Neural cell (in vitro differentiated cells): ENCODE measurements at regions not wholly inside any gene's neighbourhood (a gene's known extent, or its start where the extent isn't known, plus 50 kb on each side); places are given as distances from the start of the nearest gene placed in this dataset.

Source experiments
- H2AFZ ChIP-seq: fragments of 200-600, 300-800 bp; sonication (generic), shearing (Covaris generic); 2 replicates; pipeline ENCODE4 v1.6.0; 2014; ENCODE audit warnings: low read depth, mild to moderate bottlenecking, antibody characterized with exemption, low read length, moderate library complexity
- H3F3A ChIP-seq: fragments of 200-600 bp; shearing (Covaris generic); 2 replicates; pipeline ENCODE4 v1.6.1; 2016; ENCODE audit warnings: mild to moderate bottlenecking, moderate library complexity, mixed read lengths, antibody characterized with exemption, low read length; ENCODE audit not compliant: insufficient read depth, poor library complexity, severe bottlenecking
- H3K27ac ChIP-seq: fragments of 200-600, 300-800 bp; sonication (generic), shearing (Covaris generic); 2 replicates; pipeline ENCODE4 v1.5.1; 2014; ENCODE audit warnings: mild to moderate bottlenecking, low read length, moderate library complexity
- H3K27me3 ChIP-seq: fragments of 300-800, 200-600 bp; sonication (generic), shearing (Covaris generic); 2 replicates; pipeline ENCODE4 v1.6.0; 2014; ENCODE audit warnings: mild to moderate bottlenecking, low read depth, low read length, moderate library complexity; ENCODE audit not compliant: insufficient read depth
- H3K36me3 ChIP-seq: fragments of 300-800, 200-600 bp; sonication (generic), shearing (Covaris generic); 2 replicates; pipeline ENCODE4 v1.5.1; 2014; ENCODE audit warnings: mild to moderate bottlenecking, antibody characterized with exemption, low read length, moderate library complexity; ENCODE audit not compliant: insufficient read depth
- H3K4me2 ChIP-seq: fragments of 300-800, 200-600 bp; sonication (generic), shearing (Covaris generic); 2 replicates; pipeline ENCODE4 v1.6.0; 2014; ENCODE audit warnings: mild to moderate bottlenecking, low read length
- H3K4me3 ChIP-seq: fragments of 300-800, 200-600 bp; sonication (generic), shearing (Covaris generic); 2 replicates; pipeline ENCODE4 v1.5.1; 2014; ENCODE audit warnings: mild to moderate bottlenecking, low read length, moderate library complexity
- H3K79me2 ChIP-seq: fragments of 200-600 bp; shearing (Covaris generic); replicated peaks from 2 replicates; pipeline ENCODE4 v1.6.0; 2014; ENCODE audit warnings: mild to moderate bottlenecking, low read length, moderate library complexity; ENCODE audit not compliant: insufficient read depth
- H3K9ac ChIP-seq: fragments of 300-800, 200-600 bp; sonication (generic), shearing (Covaris generic); 2 replicates; pipeline ENCODE4 v1.6.1; 2016; ENCODE audit warnings: mild to moderate bottlenecking, low read length, mixed read lengths
- H3K9me2 ChIP-seq: fragments of 200-600 bp; shearing (Covaris generic); 2 replicates; pipeline ENCODE4 v1.6.1; 2016; ENCODE audit warnings: mild to moderate bottlenecking, low read length, mixed read lengths; ENCODE audit not compliant: insufficient read depth
- H3K9me3 ChIP-seq: fragments of 200-600, 300-800 bp; sonication (generic), shearing (Covaris generic); 2 replicates; pipeline ENCODE4 v1.6.1; 2016; ENCODE audit warnings: mild to moderate bottlenecking, mixed run types, low read length, moderate library complexity, mixed read lengths
- H4K20me1 ChIP-seq: fragments of 200-600 bp; shearing (Covaris generic); 2 replicates; pipeline ENCODE4 v1.6.1; 2016; ENCODE audit warnings: mild to moderate bottlenecking, mixed run types; ENCODE audit not compliant: insufficient read depth
- EP300 ChIP-seq: fragments of 450-650 bp; conservative IDR thresholded peaks from 2 replicates; pipeline ENCODE4 v1.6.1; 2014; ENCODE audit warnings: antibody characterized with exemption, mild to moderate bottlenecking, moderate library complexity; ENCODE audit not compliant: poor library complexity, severe bottlenecking
- EZH2 ChIP-seq: fragments of 200-600, 300-800 bp; shearing (Covaris generic), sonication (generic); IDR thresholded peaks from 2 replicates; pipeline ENCODE4 v1.6.1; 2014; ENCODE audit warnings: antibody characterized with exemption, low read length, borderline replicate concordance, mild to moderate bottlenecking; ENCODE audit not compliant: insufficient read depth, poor library complexity, severe bottlenecking
- MXI1 ChIP-seq: fragments of 450-650 bp; conservative IDR thresholded peaks from 2 replicates; pipeline ENCODE4 v1.6.1; 2014; ENCODE audit warnings: antibody characterized with exemption, mild to moderate bottlenecking; ENCODE audit not compliant: poor library complexity, severe bottlenecking
- POLR2AphosphoS5 ChIP-seq: IDR thresholded peaks from 2 replicates; pipeline ENCODE4 v1.6.1; 2012
- RAD21 ChIP-seq: fragments of 450-650 bp; conservative IDR thresholded peaks from 2 replicates; pipeline ENCODE4 v1.6.1; 2014; ENCODE audit warnings: antibody characterized with exemption, mild to moderate bottlenecking, moderate library complexity
- SMC3 ChIP-seq: fragments of 450-650 bp; conservative IDR thresholded peaks from 2 replicates; pipeline ENCODE4 v1.6.1; 2014; ENCODE audit warnings: antibody characterized with exemption, mild to moderate bottlenecking, moderate library complexity; ENCODE audit not compliant: poor library complexity
- TAF1 ChIP-seq: IDR thresholded peaks from 2 replicates; pipeline ENCODE4 v1.6.1; 2012; ENCODE audit warnings: low read depth
- TF ChIP-seq, protein P1 (sequence below): IDR thresholded peaks from 2 replicates; pipeline ENCODE4 v1.6.1; 2012; ENCODE audit warnings: borderline replicate concordance
- TF ChIP-seq, protein P2 (sequence below): fragments of 450-650 bp; IDR thresholded peaks from 2 replicates; pipeline ENCODE4 v1.5.1; 2014; ENCODE audit warnings: antibody characterized with exemption, mild to moderate bottlenecking, moderate library complexity; ENCODE audit not compliant: poor library complexity, severe bottlenecking

DNA sequence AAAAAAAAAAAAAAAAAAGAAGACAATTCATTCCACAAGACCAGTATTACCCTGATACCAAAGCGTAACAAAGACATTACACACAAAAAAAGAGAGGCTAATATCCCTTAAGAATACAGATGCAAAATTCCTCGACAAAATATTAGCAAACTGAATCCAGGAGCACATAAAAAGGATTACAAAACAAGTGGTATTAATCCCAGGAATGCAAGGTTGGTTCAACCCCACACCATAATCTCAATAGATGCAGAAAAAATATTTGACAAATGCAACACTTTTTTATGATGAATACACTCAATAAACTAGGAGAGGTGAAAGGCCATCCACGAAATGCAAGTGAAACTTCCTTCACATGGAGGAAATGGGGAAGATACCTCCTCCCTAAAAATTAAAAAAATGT lies 80.1 kb upstream of the TLR4 start:
- H3K27ac ChIP-seq, result no peak overlapping the region
- H3K4me3 ChIP-seq, result no peak overlapping the region
- TF ChIP-seq, protein P1, sequence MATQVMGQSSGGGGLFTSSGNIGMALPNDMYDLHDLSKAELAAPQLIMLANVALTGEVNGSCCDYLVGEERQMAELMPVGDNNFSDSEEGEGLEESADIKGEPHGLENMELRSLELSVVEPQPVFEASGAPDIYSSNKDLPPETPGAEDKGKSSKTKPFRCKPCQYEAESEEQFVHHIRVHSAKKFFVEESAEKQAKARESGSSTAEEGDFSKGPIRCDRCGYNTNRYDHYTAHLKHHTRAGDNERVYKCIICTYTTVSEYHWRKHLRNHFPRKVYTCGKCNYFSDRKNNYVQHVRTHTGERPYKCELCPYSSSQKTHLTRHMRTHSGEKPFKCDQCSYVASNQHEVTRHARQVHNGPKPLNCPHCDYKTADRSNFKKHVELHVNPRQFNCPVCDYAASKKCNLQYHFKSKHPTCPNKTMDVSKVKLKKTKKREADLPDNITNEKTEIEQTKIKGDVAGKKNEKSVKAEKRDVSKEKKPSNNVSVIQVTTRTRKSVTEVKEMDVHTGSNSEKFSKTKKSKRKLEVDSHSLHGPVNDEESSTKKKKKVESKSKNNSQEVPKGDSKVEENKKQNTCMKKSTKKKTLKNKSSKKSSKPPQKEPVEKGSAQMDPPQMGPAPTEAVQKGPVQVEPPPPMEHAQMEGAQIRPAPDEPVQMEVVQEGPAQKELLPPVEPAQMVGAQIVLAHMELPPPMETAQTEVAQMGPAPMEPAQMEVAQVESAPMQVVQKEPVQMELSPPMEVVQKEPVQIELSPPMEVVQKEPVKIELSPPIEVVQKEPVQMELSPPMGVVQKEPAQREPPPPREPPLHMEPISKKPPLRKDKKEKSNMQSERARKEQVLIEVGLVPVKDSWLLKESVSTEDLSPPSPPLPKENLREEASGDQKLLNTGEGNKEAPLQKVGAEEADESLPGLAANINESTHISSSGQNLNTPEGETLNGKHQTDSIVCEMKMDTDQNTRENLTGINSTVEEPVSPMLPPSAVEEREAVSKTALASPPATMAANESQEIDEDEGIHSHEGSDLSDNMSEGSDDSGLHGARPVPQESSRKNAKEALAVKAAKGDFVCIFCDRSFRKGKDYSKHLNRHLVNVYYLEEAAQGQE, result no peak
- TF ChIP-seq SMC3, result no peak
- TF ChIP-seq EP300, result no peak
- no peak for TF ChIP-seq RAD21
- TF ChIP-seq TAF1, result no peak
- TF ChIP-seq EZH2, result no peak
- TF ChIP-seq POLR2AphosphoS5, result no peak
- no peak for TF ChIP-seq MXI1
- H3K79me2 ChIP-seq, result no peaks in the 10 kb centered on the region
- H3F3A ChIP-seq, result no peaks in the 10 kb centered on the region
- H3K9me3 ChIP-seq, result peaks cover 3% of the 10 kb centered on the region
- H3K4me2 ChIP-seq, result no peak overlapping the region
- no peak overlapping the region for H3K9ac ChIP-seq
- no peaks in the 10 kb centered on the region for H3K9me2 ChIP-seq
- no peaks in the 10 kb centered on the region for H3K27me3 ChIP-seq
- no peak overlapping the region for H2AFZ ChIP-seq
- no peaks in the 10 kb centered on the region for H3K36me3 ChIP-seq
- H4K20me1 ChIP-seq, result no peaks in the 10 kb centered on the region

DNA sequence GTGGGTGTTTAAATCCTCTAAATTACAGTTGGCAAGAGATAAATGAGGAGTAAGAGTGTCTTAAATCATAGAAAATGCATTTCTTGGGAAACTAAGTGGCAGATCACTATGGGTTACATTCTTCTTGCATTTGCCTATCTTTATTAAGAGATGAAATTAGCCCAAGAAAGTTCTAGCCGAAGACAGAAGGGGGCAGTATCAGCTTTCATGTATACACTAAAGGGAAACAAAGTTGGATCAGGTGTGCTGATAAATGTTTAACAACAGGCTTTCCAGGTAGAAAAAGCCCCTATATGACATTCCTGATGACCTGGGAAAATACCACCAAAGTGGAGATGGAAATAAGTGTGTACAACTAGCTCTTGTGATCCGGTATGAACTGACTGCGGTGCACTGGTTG lies 81.9 kb upstream of the TLR4 start:
- no peak overlapping the region for H3K9ac ChIP-seq
- TF ChIP-seq SMC3 (no peak), RAD21 (no peak), MXI1 (no peak), EZH2 (no peak), EP300 (no peak), POLR2AphosphoS5 (no peak), TAF1 (no peak)
- TF ChIP-seq, protein P1, result no peak
- TF ChIP-seq, protein P2, sequence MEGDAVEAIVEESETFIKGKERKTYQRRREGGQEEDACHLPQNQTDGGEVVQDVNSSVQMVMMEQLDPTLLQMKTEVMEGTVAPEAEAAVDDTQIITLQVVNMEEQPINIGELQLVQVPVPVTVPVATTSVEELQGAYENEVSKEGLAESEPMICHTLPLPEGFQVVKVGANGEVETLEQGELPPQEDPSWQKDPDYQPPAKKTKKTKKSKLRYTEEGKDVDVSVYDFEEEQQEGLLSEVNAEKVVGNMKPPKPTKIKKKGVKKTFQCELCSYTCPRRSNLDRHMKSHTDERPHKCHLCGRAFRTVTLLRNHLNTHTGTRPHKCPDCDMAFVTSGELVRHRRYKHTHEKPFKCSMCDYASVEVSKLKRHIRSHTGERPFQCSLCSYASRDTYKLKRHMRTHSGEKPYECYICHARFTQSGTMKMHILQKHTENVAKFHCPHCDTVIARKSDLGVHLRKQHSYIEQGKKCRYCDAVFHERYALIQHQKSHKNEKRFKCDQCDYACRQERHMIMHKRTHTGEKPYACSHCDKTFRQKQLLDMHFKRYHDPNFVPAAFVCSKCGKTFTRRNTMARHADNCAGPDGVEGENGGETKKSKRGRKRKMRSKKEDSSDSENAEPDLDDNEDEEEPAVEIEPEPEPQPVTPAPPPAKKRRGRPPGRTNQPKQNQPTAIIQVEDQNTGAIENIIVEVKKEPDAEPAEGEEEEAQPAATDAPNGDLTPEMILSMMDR, result no peak
- H3K9me2 ChIP-seq, result no peaks in the 10 kb centered on the region
- H4K20me1 ChIP-seq, result no peaks in the 10 kb centered on the region
- H3K4me2 ChIP-seq, result no peak overlapping the region
- no peak overlapping the region for H2AFZ ChIP-seq
- H3K27me3 ChIP-seq, result no peaks in the 10 kb centered on the region
- H3K36me3 ChIP-seq, result no peaks in the 10 kb centered on the region
- H3F3A ChIP-seq, result no peaks in the 10 kb centered on the region
- H3K27ac ChIP-seq, result no peak overlapping the region
- H3K79me2 ChIP-seq, result no peaks in the 10 kb centered on the region
- no peak overlapping the region for H3K4me3 ChIP-seq
- H3K9me3 ChIP-seq, result peaks cover 3% of the 10 kb centered on the region
